SW 1271 (cell line): ENCODE measurements at regions not wholly inside any gene's neighbourhood (a gene's known extent, or its start where the extent isn't known, plus 50 kb on each side); places are given as distances from the start of the nearest gene placed in this dataset.

Experiments
- DNase-seq, 2 experiments: peaks; one replicate each; lab custom pipeline; 2025; lab: John Stamatoyannopoulos, UW

DNA sequence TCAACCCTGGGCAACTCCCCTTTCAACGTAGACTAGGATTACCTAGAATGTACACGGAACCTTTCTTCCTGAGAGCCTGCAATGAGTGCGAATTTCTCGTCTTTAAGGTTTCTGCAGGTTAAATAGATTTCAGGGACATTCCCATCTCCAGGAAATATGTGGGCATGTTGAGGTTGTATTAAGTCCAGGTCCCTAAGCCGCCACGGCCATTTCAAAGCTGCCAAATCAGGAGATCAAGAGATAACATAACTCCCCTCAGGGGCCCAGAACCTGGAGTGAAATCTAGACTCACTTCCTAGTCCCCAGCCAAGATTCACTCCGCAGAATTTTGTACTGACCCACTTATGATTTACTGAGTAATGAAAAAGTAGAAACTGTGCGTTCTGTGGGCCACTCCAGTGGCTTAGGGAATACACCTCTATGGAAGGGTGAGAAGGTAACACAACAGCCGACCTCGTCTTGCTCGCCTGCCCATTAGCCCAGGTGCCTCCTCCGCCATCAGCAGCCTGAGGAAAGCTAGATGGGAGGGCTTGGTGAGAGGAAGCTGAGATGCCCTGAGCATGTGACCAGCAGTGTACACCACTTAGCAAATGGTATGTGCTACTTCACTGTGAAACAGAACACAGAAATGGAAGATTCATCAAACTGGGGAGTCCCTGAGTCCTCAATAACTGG is 98.5 kb upstream of the SOX1 start:
- no peak for DNase-seq

DNA sequence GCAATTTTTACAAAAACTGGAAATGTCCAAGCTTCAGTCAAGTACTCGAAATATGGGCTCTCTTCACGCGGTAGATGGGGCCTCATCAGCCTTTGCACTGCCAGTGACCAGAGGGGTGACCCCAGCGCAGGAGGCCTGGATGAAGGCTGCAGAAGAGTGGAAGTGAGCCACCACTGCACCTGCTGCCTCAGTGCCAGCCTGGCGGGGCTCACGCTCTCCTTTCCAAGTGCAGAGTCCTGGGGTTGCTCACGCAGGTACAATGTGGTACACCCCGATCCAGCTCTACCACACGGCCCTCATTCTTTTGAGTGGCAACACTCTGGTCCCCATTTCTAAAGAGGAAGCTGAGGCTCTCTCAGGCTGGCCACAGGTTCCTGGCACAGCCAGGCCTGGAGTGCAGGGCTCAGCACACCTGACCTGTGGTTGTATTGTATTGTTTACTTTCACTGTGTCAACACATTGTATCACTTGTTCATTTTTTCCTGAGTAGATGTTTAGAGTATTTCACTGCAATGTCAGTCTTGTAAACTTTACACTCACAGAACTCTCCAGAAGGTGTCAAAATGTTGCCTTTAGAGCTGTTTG is 97.3 kb upstream of the SOX1 start:
- DNase-seq = no peak

DNA sequence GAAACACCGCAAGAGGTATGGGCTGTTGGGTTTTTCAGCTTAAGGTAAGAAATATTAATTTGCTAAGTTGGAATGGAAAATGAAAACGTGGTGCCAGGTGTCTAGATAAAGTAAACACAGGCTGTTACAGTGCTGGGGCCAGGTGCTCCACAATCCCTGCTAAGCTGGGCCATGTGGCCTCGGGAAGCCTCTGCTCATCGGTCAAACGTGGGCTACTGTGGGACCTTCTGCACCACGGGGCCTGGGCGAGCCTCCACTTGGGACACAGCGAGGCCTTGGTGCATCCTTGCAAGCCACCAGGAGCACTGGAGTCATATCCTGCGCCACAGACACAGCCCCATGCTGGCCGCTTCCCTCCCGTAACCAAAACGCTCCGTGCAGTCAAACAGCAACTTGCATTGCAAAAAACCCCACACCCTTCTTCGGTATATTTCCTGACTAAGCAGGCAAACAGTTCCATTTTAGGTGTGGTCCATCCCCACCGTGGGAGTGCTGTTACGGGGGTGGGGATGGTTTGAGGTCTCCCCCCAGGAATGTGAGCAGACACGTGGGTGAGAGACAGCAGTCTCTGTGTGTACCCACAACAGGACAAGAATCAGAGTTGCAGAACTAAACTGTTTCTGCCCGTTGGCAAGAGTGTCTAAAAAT is 96.3 kb upstream of the SOX1 start:
- DNase-seq = no peak

DNA sequence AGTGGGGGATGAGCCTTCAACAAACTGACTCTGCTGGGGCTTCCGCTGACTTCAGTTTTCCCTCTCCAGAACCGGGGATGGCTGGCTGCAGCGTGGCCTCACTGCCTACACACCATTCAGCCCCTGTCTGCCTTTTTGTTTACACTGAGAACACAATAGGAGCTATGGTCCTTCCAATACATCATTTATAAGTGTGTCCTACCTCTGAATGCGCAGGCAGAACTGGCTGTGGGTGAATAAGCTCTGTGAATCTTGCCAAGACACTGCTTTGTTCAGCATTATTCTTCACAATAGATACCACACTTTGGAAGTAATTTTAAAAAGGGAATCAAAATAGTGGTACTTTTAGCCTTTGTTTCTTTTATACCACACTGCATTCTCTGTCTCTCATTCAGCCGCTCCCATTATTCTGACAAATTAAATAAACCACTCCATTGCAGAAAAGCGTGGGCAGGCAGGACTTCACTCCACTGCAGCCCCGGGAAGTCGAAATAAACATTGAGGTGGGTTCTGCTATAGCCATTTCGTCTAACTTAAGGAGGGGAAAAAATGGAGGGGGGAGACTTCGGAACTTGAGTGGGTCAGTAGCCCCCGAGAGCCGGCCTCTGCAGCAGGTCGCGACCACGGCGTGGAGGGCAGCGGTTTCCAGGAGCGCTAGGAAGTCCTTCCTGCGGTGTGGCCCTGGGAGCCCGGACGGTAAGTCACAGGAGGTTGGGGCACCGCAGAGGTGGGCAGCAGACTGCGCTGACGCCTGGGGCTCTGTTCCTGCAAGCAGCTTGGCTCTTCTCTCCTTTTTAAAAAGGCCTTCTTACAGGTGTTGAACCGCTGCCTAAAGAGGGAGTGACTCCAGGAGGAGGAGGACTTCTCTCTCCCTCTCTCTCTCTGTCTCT is 94.8 kb upstream of the SOX1 start:
- no peak for DNase-seq

DNA sequence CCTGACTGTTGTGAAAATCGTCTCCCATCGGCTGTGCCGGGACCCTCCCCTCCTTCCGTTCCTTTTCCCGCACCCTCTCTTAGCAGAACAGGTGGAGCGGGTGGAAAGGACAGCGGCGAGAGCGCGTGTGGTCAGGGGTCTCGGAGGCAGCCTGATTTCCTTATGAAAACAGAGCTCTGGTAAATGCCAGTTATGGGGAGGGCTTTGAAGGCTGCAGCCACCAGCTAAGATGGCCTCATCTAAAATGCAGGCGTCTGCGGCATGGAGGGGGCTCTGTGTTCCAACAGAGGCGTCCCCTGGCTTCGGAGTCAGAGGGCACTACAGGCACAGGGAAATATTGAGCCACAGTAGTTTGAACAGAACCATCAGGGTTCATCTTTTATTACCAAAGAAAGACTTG is 93.8 kb upstream of the SOX1 start:
- no peak for DNase-seq

DNA sequence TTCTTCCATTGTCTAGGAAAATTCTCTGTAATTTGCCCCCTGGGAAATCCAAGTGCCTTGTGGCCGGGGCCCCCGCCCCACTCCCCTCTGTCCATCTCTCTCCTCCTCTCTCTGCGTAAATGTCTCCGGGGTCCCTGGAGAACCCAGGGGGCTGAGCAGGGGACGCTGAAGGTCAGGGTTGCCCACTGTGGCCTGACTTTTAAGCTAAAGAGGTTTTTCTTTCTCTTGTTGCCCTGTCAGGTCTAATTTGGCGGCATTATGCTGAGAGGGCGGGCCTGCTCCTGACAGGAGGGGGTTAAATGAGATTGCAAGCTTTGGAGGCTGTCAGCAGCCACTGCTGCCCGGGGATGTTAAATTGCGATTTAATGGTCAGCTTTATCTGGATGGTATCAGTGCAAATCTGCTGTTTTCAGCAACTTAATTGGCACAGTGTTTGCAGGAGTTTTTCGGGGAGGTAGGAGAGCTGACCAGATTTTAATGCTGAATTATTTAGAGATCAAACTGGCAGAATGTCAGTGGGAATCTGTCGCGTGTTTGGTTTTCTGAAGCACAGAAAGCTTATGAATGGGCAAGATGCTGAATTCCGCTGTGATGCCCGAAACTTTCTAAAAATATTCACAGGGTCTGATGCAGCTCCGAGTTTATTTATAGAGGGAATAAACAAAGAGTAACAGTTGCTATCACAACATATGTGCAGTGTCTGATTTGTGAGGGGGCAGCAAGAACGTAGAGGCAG is 93.2 kb upstream of the SOX1 start:
- DNase-seq = no peak

DNA sequence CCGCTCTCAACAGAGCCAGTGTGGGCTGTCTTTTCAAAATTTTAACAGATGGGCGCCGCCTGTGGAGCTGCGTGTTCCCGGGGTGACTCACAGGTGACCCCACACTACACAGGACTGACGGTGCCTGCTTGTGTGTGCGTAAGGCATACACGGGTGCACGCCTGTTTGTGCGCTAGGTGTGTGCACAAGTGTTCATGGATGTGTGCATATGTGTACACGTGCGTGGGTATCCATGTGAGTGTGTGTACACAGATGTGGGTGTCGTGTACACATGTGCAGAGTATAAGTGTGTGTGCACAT is 92.7 kb upstream of the SOX1 start:
- no peak for DNase-seq

DNA sequence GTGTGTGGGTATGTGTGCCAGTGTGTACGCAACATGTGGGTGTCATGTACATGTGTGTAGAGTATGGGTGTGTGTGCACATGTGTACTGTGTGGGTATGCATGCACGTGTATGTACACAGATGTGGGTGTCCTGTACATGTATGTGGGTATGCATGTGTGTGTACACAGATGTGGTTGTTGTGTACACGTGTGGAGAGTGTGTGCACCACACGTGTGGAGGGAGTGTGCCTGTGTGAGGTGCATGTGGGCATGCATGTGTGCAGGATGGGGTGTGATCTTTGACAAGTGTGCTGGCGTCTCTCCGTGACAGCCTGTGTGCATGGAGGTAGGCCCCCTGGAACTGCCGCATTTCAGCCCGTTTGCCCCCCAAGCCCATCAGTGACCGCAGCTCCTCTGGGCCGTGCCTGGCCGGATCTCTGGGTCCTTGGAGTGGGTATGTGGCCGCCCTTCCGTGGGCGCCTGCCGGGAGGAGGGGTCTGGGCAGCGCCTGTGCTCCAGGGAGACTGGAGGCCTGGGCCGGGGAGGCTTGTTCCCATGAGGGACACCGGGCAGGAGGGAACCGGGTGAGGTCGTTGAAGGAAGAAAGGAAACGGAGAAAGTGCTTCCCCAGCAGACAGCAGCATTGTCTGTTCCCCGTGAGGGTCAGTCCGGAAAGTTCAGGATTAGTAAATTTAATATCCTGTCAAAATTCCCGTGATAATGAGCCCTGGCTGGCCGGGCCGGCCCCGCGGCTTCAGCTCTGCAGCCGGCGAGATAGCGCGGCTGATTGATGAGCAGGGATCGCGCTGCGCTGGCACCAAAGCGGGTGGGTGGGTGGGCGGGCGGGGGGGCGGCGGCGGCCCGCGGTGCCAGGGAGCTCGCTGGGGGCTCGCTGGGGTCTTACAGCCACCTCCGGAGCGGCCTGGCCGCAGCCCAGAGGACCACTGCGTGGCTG is 91.1 kb upstream of the SOX1 start:
- no peak for DNase-seq

DNA sequence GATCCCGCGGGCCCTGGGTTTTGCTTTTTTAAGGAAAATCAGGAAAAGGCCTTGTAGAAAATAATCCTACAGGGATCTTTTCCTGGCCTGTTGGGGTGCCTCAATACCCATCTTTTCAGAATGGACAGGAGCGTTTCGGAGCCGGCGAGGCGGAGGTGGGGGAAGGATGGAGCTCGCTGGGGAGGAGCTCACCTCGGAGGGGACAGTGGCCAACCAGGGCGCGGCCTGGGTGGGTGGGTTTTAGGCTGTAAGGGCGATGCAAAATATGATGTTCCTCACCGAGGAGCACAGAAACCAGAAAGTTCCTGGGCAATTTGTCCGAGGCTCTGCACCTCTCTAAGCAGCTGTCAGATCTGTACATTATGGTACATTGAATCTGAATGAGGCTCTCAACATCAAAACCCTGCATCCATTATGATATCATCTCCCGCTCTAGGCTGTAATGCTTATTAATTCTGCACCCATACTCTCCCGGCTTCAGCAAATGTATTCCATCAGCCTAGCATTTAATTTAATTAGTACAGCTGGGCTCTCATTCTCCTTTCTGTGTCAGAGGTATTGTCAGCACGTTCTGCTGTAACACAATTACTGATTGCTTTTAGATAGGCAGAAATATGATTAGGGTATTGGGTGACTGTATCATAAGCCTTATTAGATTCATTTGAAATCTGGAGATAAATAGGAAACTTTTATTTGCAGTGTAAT is 90.3 kb upstream of the SOX1 start:
- DNase-seq = no peak

DNA sequence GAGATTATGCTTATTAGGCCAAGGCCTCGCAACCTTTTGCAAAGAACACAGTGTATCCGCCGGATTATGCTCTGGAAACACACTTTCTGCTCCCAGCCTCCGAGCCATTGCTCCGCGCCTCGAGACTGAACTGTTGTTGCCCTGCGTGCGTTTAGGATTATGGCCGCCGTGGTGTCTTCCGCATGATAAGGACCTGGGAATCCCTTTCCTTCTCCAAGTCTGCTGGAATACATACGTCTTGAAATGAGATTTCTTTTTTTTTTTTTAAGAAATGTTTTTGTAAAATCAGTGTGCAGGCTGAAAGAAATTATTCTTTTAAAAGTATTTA is 89.8 kb upstream of the SOX1 start:
- DNase-seq = no peak

DNA sequence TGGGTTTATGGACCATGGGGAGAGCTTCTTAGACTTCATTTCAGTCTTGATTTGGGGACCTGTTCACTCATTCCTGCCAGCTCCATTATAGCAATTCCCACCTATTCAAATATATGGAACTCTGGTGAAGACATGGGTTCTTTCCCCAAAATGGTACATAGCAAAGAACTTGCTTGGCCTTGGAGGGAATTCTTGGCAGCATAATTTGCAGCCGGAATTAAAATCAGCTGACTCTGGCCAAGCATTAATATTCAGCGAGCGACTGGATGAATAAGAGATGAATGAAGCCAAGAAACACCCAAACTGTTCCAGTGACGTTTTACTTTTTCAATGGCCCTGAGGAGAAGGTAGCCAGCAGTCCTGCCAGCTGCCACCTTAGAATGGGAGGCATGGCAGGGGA is 88.4 kb upstream of the SOX1 start:
- no peak for DNase-seq

DNA sequence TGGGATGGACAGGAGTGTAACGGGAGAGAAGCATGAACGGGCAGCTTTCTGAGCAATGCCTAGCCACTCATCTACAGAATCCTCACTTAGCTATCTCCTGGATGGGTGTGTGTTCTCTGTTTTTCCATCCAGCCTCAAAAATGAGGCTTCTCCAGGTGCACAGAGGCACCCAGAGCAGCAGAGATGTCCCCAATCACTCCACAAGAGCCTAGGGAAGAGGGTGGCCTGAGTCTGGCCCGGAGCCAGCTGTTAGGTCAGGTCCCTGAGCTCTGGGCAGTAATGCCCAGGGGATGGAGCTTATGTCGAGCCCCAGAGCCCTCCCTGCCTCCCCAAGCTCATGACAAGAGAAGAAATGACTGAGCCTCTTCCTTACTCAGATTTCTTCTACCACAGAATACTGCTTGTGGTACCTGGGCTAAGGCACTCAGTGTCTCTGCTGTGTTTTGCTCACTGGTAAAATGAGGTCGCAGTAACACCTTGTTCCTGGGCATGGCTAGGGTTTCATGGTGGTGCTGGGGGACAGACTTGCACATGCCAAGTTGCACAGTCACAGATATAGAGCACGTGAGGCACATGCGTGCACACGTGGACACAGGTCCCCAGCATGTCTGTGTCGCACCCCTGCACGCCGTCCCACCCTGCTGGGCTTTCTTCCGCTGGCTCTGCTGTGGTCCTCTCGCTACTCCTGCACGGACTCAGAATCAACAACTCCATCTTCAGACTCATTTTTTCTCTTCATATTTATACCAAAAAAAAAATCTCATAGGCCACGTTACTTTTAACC is 86.6 kb upstream of the SOX1 start:
- no peak for DNase-seq

DNA sequence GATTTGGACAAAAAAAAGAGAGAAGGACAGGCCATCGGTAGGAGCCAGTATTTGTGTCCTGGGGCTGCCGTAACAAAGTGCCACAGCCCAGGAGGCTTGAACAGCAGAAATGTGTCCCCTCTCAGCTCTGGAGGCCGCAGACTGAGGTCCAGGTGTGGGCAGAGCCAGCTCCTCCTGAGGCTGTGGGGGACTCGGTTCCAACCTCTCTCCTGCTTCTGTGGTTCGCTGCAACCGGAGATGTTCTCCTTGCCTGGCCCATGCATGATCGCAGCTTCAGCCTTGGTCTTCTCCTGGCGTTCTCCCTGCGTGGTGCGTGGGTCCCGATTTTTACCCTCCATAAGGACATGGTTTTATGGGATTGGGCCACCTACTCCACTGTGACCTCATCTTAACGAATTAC is 85.9 kb upstream of the SOX1 start:
- no peak for DNase-seq

DNA sequence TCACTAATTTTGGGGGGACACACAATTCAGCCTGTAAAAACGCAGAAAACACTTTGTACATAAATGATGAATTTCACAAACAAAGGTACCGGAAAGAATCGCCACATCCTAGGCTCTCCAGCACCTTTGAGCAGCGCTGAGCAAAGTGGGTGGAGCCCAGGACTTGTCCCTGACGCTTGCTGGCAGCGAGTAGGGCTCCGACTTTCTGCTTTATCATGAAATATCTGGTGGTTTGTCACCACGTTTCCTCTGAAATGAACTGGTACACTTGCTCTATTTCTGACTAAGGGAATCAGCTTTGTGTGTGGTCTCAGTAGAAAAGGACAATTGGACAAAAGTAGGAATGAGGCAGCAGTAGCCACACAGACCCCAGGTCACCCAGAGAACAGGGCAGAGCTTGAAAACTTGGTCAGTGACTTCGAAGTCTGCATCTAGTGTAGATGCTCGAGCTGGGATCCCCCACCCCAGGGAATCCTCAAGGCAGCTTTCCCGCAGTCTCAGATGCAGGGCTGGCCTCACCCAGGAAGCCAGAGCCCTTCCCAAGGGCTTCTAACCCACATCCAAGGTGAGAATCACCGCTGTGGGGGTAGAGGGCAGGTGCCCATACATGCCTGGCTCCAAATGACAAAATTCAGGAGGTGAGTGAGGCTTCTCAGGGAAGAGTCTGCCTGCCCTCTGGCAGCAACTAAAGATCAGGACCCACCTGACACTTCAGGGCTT is 85.3 kb upstream of the SOX1 start:
- no peak for DNase-seq

DNA sequence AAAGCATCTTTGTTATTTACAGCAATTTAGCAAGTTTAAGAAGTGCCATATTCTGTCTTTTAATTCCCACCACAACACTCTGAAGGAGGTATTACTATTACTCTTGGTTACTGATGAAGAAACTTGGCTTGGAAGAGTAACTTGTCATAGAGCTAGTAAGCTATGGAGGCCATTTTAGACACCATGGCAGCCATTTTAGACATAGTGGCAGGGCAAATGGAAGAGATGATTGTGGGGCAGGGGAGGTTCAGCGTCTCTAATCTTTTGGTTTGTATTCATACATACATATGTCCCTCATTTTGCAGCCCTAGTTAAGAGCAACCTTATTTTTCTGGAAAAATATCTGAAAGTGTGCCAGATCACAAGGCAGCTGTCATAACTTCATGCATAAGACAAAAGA is 82.6 kb upstream of the SOX1 start:
- DNase-seq = no peak

DNA sequence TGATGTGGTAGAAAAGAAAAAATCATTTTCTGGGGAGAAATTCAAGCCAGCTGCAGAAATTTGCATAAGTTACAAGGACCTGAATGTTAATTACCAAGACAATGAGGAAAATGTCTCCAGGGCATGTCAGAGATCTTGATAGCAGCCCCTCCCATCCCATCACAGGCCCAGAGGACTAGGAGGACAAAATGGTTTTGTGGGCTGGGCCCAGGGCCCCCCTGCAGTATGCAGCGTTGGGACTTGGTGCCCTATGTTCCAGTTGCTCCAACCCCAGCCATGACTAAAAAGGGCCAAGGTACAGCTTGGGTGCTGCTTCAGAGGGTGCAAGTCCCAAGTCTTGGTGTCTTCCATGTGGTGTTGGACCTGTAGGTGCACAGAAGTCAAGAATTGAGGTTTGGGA is 76.6 kb upstream of the SOX1 start:
- no peak for DNase-seq

DNA sequence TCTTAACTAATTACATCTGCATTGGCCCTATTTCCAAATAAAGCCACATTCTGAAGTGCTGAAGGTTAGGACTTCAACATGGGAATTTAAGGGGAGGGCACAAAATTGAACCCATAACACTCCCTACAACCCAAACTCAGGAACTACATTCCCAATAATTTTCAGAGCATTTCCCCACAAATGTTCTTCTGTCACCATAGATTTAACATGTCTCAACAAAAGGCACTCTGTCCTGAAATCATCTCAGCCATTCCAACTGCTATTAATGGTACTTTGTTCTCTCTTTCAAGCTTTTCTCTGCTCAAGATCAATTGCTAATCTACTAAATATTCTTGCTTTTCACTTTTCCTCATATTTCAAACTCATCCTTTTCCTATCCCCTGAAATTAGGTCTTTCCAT is 74.0 kb upstream of the SOX1 start:
- no peak for DNase-seq

DNA sequence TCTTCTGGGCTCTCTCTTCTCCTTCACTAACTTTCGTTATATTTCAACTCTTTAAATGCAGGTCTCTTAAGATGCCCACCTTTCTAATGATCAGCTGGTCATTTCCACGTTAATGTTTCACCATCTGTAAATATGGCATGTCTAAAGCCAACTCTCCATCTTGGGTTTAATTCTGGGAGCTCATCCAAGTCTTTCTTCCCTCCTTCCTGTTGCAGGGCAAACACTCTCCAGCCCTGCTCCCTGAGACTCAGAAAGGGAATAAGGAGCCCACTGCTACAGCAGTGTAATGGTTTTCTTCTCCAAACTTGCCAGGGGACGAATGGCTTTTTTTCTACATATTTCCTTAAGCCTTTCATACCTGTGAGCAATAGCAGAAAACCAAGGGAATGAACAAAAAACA is 73.3 kb upstream of the SOX1 start:
- no peak for DNase-seq

DNA sequence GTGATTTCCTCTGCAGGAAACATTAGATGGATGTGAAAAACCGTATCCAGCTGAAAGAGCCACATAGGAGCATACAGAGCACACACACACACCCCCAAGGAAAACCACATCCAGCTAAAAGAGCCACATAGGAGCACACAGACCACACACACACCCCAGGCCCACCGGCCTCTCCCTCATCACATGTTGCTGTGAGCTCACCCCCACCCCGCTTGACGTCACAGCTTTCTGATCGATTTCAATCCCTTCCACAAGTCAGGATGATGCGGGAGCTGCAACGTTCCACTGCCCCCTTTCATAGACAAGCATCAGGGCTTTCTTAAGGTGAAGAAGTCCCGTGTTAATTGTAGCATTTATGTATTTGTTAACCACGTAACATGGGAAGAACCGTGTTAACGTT is 72.4 kb upstream of the SOX1 start:
- DNase-seq = no peak
